ENCODE measurements at regions not wholly inside any gene's neighbourhood (a gene's known extent, or its start where the extent isn't known, plus 50 kb on each side); places are given as distances from the start of the nearest gene placed in this dataset.

GRCh38 chr9:90987566-90987965 is 185.9 kb downstream of the SYK start:
- no peaks in the 10 kb centered on the region; a peak in 1 of 4 replicates for H3K9me3 ChIP-seq (ENCODE audit: insufficient read depth in 2 of 2, low read depth in 1 of 2, low read length in 1 of 2)
- no peaks in the 10 kb centered on the region for H3K23me2 ChIP-seq (ENCODE audit: low read depth, low read length)
- CTCF ChIA-PET (ENCODE audit: partially characterized antibody) = interaction anchor here (4.1 kb wide), 1 partner anchor 72 kb away, joined by 24 read pairs; no protein-coding TSS in a partner anchor
- no peaks in the 10 kb centered on the region for H3K4me1 ChIP-seq (replicated peaks in 1 of 4; ENCODE audit: control insufficient read depth in 3 of 4, insufficient read depth in 4 of 4, low read length in 3 of 4)
- H2BK5ac ChIP-seq (ENCODE audit: low read depth, low read length) = no peak overlapping the region
- no peak overlapping the region for H2AK5ac ChIP-seq (ENCODE audit: low read depth, low read length)
- H3K79me2 ChIP-seq (ENCODE audit: control insufficient read depth in 1 of 2, insufficient read depth in 2 of 2, low read length in 2 of 2) = no peaks in the 10 kb centered on the region
- no peak overlapping the region for H3K18ac ChIP-seq (ENCODE audit: extremely low read depth, low read length)
- no peaks in the 10 kb centered on the region for H3K79me1 ChIP-seq (ENCODE audit: low read depth, low read length)
- no peak overlapping the region for H3K4me3 ChIP-seq (ENCODE audit: extremely low read depth in 1 of 4, insufficient read depth in 2 of 4, low read depth in 3 of 4, low read length in 4 of 4)
- no peak overlapping the region for H4K91ac ChIP-seq (replicated peaks; ENCODE audit: insufficient read length, low read length)
- no peak overlapping the region for H2BK15ac ChIP-seq (ENCODE audit: low read length)
- no peaks in the 10 kb centered on the region for H4K20me1 ChIP-seq (replicated peaks in 1 of 2; ENCODE audit: control insufficient read depth in 1 of 2, insufficient read depth in 2 of 2, low read length in 2 of 2)
- H2BK12ac ChIP-seq (ENCODE audit: low read depth, low read length) = no peak overlapping the region
- H3K14ac ChIP-seq (ENCODE audit: insufficient read length) = no peak overlapping the region
- no peak for FAIRE-seq
- H2BK20ac ChIP-seq (ENCODE audit: low read length) = no peak overlapping the region
- no peak overlapping the region for H3K56ac ChIP-seq (replicated peaks; ENCODE audit: insufficient read length, low read depth, low read length)
- no peak overlapping the region for H3K9ac ChIP-seq (replicated peaks in 1 of 4; ENCODE audit: extremely low read depth in 1 of 4, low read depth in 3 of 4, low read length in 3 of 4)
- no peak overlapping the region for H3K4ac ChIP-seq (replicated peaks; ENCODE audit: insufficient read length, low read depth, low read length)
- no peak for DNase-seq (ENCODE audit: low read depth in 1 of 2, low spot score in 2 of 2)
- WGBS, 2 experiments (ENCODE audit: extremely low coverage in 1 of 2, insufficient coverage in 1 of 2, insufficient read length in 1 of 2, insufficient replicate concordance in 2 of 2, low coverage in 1 of 2, low lambda C conversion rate in 2 of 2, missing lambda C conversion rate in 1 of 2) = 96% methylated on average over 2 of the region's 2 CpGs; no CpG with 5 or more reads in 1 of the 2 experiments
- H3K27me3 ChIP-seq (replicated peaks in 1 of 4; ENCODE audit: control insufficient read depth in 3 of 4, extremely low read depth in 1 of 4, insufficient read depth in 3 of 4, low read length in 3 of 4) = no peaks in the 10 kb centered on the region
- no peak overlapping the region for H3K4me2 ChIP-seq (ENCODE audit: insufficient read depth in 1 of 2, low read depth in 2 of 2, low read length in 2 of 2)
- no peak overlapping the region for H4K8ac ChIP-seq (ENCODE audit: extremely low read depth, insufficient read depth, low read length)
- POLR2A ChIA-PET (ENCODE audit: partially characterized antibody) = interaction anchor here (0.8 kb wide), 1 partner anchor 23 kb away, joined by 3 read pairs; no protein-coding TSS in a partner anchor
- H3K27ac ChIP-seq (ENCODE audit: low read depth, low read length) = no peak overlapping the region
- no peak overlapping the region for H3K23ac ChIP-seq (ENCODE audit: insufficient read length)
- H3K36me3 ChIP-seq (ENCODE audit: control insufficient read depth in 2 of 4, insufficient read depth in 4 of 4, low read length in 3 of 4) = no peaks in the 10 kb centered on the region; a peak in 1 of 8 replicates
- H4K5ac ChIP-seq (ENCODE audit: insufficient read length, low read depth, low read length) = no peak overlapping the region
- no peak overlapping the region for H2AFZ ChIP-seq (ENCODE audit: low read length)
- H2BK120ac ChIP-seq (replicated peaks; ENCODE audit: low read depth, low read length) = no peak overlapping the region
- no peak for TF ChIP-seq CBX8 (IDR thresholded peaks at IDR 0.05; ENCODE audit: borderline replicate concordance, low read depth, low read length)
